DMS153 treated with DMSO at 0.1 percent for 48 hours (cell line): ENCODE measurements at regions not wholly inside any gene's neighbourhood (a gene's known extent, or its start where the extent isn't known, plus 50 kb on each side); places are given as distances from the start of the nearest gene placed in this dataset.

Experiments
- DNase-seq: peaks from one replicate; lab custom pipeline; 2025; ENCODE audit not compliant: unreplicated experiment; lab: John Stamatoyannopoulos, UW

- no peak for DNase-seq
Observed at GRCh38 chr10:8416192-8416701, 361.8 kb downstream of the GATA3 start.

- DNase-seq: no peak
Observed at GRCh38 chr10:8416760-8417159, 362.3 kb downstream of the GATA3 start.

GRCh38 chr10:8417631-8418030, 363.1 kb downstream of the GATA3 start:
- no peak for DNase-seq

GRCh38 chr10:8418631-8419030, 364.1 kb downstream of the GATA3 start:
- no peak for DNase-seq

- no peak for DNase-seq
Observed at GRCh38 chr10:8420182-8420581, 365.7 kb downstream of the GATA3 start.

GRCh38 chr10:8424555-8425211, 370.2 kb downstream of the GATA3 start:
- DNase-seq: no peak

GRCh38 chr10:8428654-8429053, 374.2 kb downstream of the GATA3 start:
- DNase-seq: no peak

GRCh38 chr10:8430321-8430720, 375.8 kb downstream of the GATA3 start:
- no peak for DNase-seq

GRCh38 chr10:8431511-8431910, 377.0 kb downstream of the GATA3 start:
- no peak for DNase-seq

- no peak for DNase-seq
Observed at GRCh38 chr10:8435186-8436055, 380.9 kb downstream of the GATA3 start.

- no peak for DNase-seq
Observed at GRCh38 chr10:8437896-8438295, 383.4 kb downstream of the GATA3 start.

GRCh38 chr10:8438603-8439002, 384.1 kb downstream of the GATA3 start:
- no peak for DNase-seq

GRCh38 chr10:8439040-8439439, 384.6 kb downstream of the GATA3 start:
- DNase-seq: no peak

GRCh38 chr10:8444630-8445029, 390.1 kb downstream of the GATA3 start:
- DNase-seq: no peak

- no peak for DNase-seq
Observed at GRCh38 chr10:8445353-8445752, 390.9 kb downstream of the GATA3 start.

- DNase-seq: no peak
Observed at GRCh38 chr10:8449909-8450308, 395.4 kb downstream of the GATA3 start.

GRCh38 chr10:8453587-8453986, 399.1 kb downstream of the GATA3 start:
- DNase-seq: no peak

- no peak for DNase-seq
Observed at GRCh38 chr10:8454357-8454756, 399.9 kb downstream of the GATA3 start.

GRCh38 chr10:8455181-8455580, 400.7 kb downstream of the GATA3 start:
- no peak for DNase-seq

GRCh38 chr10:8456386-8456785, 401.9 kb downstream of the GATA3 start:
- DNase-seq: no peak

GRCh38 chr10:8460626-8461025, 406.1 kb downstream of the GATA3 start:
- no peak for DNase-seq

GRCh38 chr10:8462565-8462964, 408.1 kb downstream of the GATA3 start:
- no peak for DNase-seq
